Astrocyte (in vitro differentiated cells and primary cell): ENCODE measurements at regions not wholly inside any gene's neighbourhood (a gene's known extent, or its start where the extent isn't known, plus 50 kb on each side); places are given as distances from the start of the nearest gene placed in this dataset.

Experiments used
- DNase-seq: peaks from one replicate; pipeline ENCODE4 v3.0.0-alpha.2; 2010; ENCODE audit warnings: low read depth
- FAIRE-seq: peaks from 2 replicates; lab custom pipeline; 2011; peaks lifted over from hg19 to GRCh38; lab: Jason Lieb, UNC
- H2AFZ ChIP-seq: 2 replicates; pipeline ENCODE4 v1.6.0; 2012; ENCODE audit warnings: low read depth, low read length, inconsistent platforms
- H3K27ac ChIP-seq: 2 replicates; pipeline ENCODE4 v1.5.1; 2011; ENCODE audit warnings: low read depth, low read length, inconsistent platforms
- H3K27me3 ChIP-seq: 2 replicates; pipeline ENCODE4 v1.6.0; 2011; ENCODE audit warnings: low read length, inconsistent platforms; ENCODE audit not compliant: insufficient read depth
- H3K36me3 ChIP-seq: 2 replicates; pipeline ENCODE4 v1.5.1; 2011; ENCODE audit warnings: low read length, inconsistent platforms; ENCODE audit not compliant: insufficient read depth
- H3K4me1 ChIP-seq: 2 replicates; pipeline ENCODE4 v1.5.1; 2011; ENCODE audit warnings: low read length, inconsistent platforms; ENCODE audit not compliant: insufficient read depth
- H3K4me2 ChIP-seq: 2 replicates; pipeline ENCODE4 v1.6.0; 2012; ENCODE audit warnings: low read length, inconsistent platforms
- H3K4me3 ChIP-seq: 2 replicates; pipeline ENCODE4 v1.5.1; 2011; ENCODE audit warnings: low read depth, mild to moderate bottlenecking, low read length, inconsistent platforms; ENCODE audit not compliant: insufficient read depth
- H3K79me2 ChIP-seq: 2 replicates; pipeline ENCODE4 v1.6.0; 2012; ENCODE audit warnings: mild to moderate bottlenecking, low read length, inconsistent platforms; ENCODE audit not compliant: insufficient read depth
- H3K9ac ChIP-seq: 2 replicates; pipeline ENCODE4 v1.6.0; 2012; ENCODE audit warnings: mild to moderate bottlenecking, low read length, inconsistent platforms
- H3K9me3 ChIP-seq: 2 replicates; pipeline ENCODE4 v1.5.1; 2012; ENCODE audit warnings: low read depth, mild to moderate bottlenecking, low read length, inconsistent platforms; ENCODE audit not compliant: insufficient read depth
- H4K20me1 ChIP-seq: 2 replicates; pipeline ENCODE4 v1.6.0; 2012; ENCODE audit warnings: low read length, inconsistent platforms; ENCODE audit not compliant: insufficient read depth
- H3K27ac Mint-ChIP-seq: one replicate; pipeline ENCODE4 v1.8.0; 2021; ENCODE audit warnings: mild to moderate bottlenecking, mixed read lengths; ENCODE audit not compliant: unreplicated experiment
- H3K27me3 Mint-ChIP-seq: one replicate; pipeline ENCODE4 v1.8.0; 2021; ENCODE audit warnings: low read depth, mixed read lengths; ENCODE audit not compliant: unreplicated experiment
- H3K36me3 Mint-ChIP-seq: one replicate; pipeline ENCODE4 v1.8.0; 2021; ENCODE audit warnings: low read depth, mixed read lengths; ENCODE audit not compliant: unreplicated experiment
- H3K4me1 Mint-ChIP-seq: one replicate; pipeline ENCODE4 v1.8.0; 2021; ENCODE audit warnings: low read depth, mixed read lengths; ENCODE audit not compliant: unreplicated experiment
- H3K4me3 Mint-ChIP-seq: one replicate; pipeline ENCODE4 v1.8.0; 2021; ENCODE audit warnings: mild to moderate bottlenecking, moderate library complexity, mixed read lengths; ENCODE audit not compliant: unreplicated experiment
- H3K9me3 Mint-ChIP-seq: one replicate; pipeline ENCODE4 v1.8.0; 2021; ENCODE audit warnings: mild to moderate bottlenecking, mixed read lengths; ENCODE audit not compliant: unreplicated experiment
- EZH2 ChIP-seq: IDR thresholded peaks from 2 replicates; pipeline ENCODE4 v1.6.1; 2012; ENCODE audit warnings: mild to moderate bottlenecking, low read length, inconsistent platforms; ENCODE audit not compliant: insufficient read depth
- TF ChIP-seq, protein P1 (sequence below): IDR thresholded peaks from 2 replicates; pipeline ENCODE4 v1.5.1; 2011; ENCODE audit warnings: low read depth, mild to moderate bottlenecking, inconsistent platforms, low read length, moderate library complexity; ENCODE audit not compliant: insufficient read depth

- H3K79me2 ChIP-seq, result no peaks in the 10 kb centered on the region
- no peak overlapping the region for H3K27ac Mint-ChIP-seq
- H3K4me3 Mint-ChIP-seq, result no peak overlapping the region
- no peak overlapping the region for H3K4me3 ChIP-seq
- H3K9me3 ChIP-seq, result peaks cover 4% of the 10 kb centered on the region
- FAIRE-seq (no peak), DNase-seq (no peak)
- no peak overlapping the region for H3K27ac ChIP-seq
- H3K36me3 ChIP-seq, result no peaks in the 10 kb centered on the region
- H3K4me1 ChIP-seq, result no peaks in the 10 kb centered on the region
- no peak overlapping the region for H3K4me2 ChIP-seq
- H4K20me1 ChIP-seq, result no peaks in the 10 kb centered on the region
- peaks cover 87% of the 10 kb centered on the region for H3K27me3 Mint-ChIP-seq
- no peak overlapping the region for H3K9ac ChIP-seq
- TF ChIP-seq, protein P1, sequence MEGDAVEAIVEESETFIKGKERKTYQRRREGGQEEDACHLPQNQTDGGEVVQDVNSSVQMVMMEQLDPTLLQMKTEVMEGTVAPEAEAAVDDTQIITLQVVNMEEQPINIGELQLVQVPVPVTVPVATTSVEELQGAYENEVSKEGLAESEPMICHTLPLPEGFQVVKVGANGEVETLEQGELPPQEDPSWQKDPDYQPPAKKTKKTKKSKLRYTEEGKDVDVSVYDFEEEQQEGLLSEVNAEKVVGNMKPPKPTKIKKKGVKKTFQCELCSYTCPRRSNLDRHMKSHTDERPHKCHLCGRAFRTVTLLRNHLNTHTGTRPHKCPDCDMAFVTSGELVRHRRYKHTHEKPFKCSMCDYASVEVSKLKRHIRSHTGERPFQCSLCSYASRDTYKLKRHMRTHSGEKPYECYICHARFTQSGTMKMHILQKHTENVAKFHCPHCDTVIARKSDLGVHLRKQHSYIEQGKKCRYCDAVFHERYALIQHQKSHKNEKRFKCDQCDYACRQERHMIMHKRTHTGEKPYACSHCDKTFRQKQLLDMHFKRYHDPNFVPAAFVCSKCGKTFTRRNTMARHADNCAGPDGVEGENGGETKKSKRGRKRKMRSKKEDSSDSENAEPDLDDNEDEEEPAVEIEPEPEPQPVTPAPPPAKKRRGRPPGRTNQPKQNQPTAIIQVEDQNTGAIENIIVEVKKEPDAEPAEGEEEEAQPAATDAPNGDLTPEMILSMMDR, result no peak
- H3K36me3 Mint-ChIP-seq, result no peaks in the 10 kb centered on the region
- no peak overlapping the region for H2AFZ ChIP-seq
- H3K9me3 Mint-ChIP-seq, result no peaks in the 10 kb centered on the region
- no peaks in the 10 kb centered on the region for H3K4me1 Mint-ChIP-seq
- H3K27me3 ChIP-seq, result no peaks in the 10 kb centered on the region
Measured at GRCh38 chr1:5430911-5431697, 561.1 kb downstream of the NPHP4 start.

GRCh38 chr1:5430136-5430535 lies 562.1 kb downstream of the NPHP4 start:
- Mint-ChIP-seq H3K9me3 (no peaks in the 10 kb centered on the region), H3K4me1 (no peaks in the 10 kb centered on the region), H3K36me3 (no peaks in the 10 kb centered on the region), H3K27me3 (peaks cover 81% of the 10 kb centered on the region), H3K4me3 (no peak overlapping the region), H3K27ac (no peak overlapping the region)
- Histone ChIP-seq H3K79me2 (no peaks in the 10 kb centered on the region), H3K9me3 (peaks cover 4% of the 10 kb centered on the region), H3K36me3 (no peaks in the 10 kb centered on the region), H3K27me3 (no peaks in the 10 kb centered on the region), H3K4me2 (no peak overlapping the region), H2AFZ (no peak overlapping the region), H4K20me1 (no peaks in the 10 kb centered on the region), H3K9ac (no peak overlapping the region), H3K4me3 (no peak overlapping the region), H3K27ac (no peak overlapping the region), H3K4me1 (no peaks in the 10 kb centered on the region)
- DNase-seq, result no peak
- TF ChIP-seq, protein P1, result no peak
- TF ChIP-seq EZH2, result no peak
- no peak for FAIRE-seq

- no peak for FAIRE-seq
Measured at GRCh38 chr1:5428351-5428750, 563.9 kb downstream of the NPHP4 start.

More at GRCh38 chr1:5428351-5428750, 563.9 kb downstream of the NPHP4 start:
- TF ChIP-seq EZH2, result no peak
- TF ChIP-seq, protein P1, result no peak
- no peaks in the 10 kb centered on the region for H3K9me3 Mint-ChIP-seq
- Histone ChIP-seq H3K27ac (no peak overlapping the region), H4K20me1 (no peaks in the 10 kb centered on the region), H3K36me3 (no peaks in the 10 kb centered on the region), H2AFZ (no peak overlapping the region), H3K9me3 (peaks cover 4% of the 10 kb centered on the region), H3K9ac (no peak overlapping the region), H3K4me1 (no peaks in the 10 kb centered on the region), H3K79me2 (no peaks in the 10 kb centered on the region), H3K4me2 (no peak overlapping the region), H3K4me3 (no peak overlapping the region), H3K27me3 (no peaks in the 10 kb centered on the region)
- no peak for DNase-seq
- H3K27me3 Mint-ChIP-seq, result peaks cover 66% of the 10 kb centered on the region
- H3K27ac Mint-ChIP-seq, result no peak overlapping the region
- H3K4me1 Mint-ChIP-seq, result no peaks in the 10 kb centered on the region
- H3K36me3 Mint-ChIP-seq, result no peaks in the 10 kb centered on the region
- H3K4me3 Mint-ChIP-seq, result no peak overlapping the region
